GM20000 (cell line): ENCODE measurements at regions not wholly inside any gene's neighbourhood (a gene's known extent, or its start where the extent isn't known, plus 50 kb on each side); places are given as distances from the start of the nearest gene placed in this dataset.
"Not testable (repeated sequence)": the region's sequence is repeated elsewhere in the genome, so short reads cannot be mapped to it uniquely, and the experiment has no call there.

Source experiments
- DNase-seq: peaks from one replicate; pipeline ENCODE4 v3.0.0; 2012; ENCODE audit warnings: low spot score
- TF ChIP-seq, protein P1 (sequence below): IDR thresholded peaks from 2 replicates; pipeline ENCODE4 v1.5.1; 2012; ENCODE audit warnings: mild to moderate bottlenecking, control low read depth; ENCODE audit errors: extremely low read depth, missing control alignments

DNA sequence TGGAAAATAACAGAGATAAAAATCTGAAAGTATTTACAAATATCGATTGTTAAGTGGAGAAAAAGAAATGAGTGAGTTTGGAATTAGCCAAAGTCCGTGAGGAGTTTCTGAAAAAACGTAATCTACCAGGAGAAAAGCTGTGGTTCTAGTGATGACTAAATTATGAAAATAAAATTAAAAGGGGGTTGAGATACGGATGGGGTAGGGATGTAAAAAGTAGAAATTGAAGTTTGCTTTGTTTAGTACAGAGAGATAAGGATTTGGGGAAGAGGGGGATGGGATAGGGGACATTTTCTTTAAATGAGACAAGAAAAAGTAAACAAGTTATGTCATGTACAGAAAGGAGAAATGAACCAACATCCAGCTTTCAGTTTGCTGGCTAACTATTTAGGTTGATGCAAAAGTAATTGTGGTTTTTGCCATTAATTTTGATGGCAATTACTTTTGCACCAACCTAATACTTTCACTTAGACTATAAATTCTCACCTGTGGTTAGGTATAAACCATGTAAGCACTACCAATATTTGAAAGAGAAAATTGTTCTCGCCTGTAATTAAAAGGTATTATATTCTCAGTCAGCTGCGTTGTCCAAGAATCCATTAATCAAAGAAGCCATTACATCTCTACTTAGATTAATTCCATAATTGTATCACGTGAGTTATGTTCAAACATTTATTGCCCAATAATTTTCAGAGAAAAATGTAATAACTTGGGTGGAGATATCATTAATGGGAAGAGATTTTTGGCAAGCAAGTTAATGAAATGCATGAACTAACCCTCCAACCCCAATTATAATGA, 143.0 kb upstream of the NRP1 start:
- no peak for DNase-seq
- TF ChIP-seq, protein P1, sequence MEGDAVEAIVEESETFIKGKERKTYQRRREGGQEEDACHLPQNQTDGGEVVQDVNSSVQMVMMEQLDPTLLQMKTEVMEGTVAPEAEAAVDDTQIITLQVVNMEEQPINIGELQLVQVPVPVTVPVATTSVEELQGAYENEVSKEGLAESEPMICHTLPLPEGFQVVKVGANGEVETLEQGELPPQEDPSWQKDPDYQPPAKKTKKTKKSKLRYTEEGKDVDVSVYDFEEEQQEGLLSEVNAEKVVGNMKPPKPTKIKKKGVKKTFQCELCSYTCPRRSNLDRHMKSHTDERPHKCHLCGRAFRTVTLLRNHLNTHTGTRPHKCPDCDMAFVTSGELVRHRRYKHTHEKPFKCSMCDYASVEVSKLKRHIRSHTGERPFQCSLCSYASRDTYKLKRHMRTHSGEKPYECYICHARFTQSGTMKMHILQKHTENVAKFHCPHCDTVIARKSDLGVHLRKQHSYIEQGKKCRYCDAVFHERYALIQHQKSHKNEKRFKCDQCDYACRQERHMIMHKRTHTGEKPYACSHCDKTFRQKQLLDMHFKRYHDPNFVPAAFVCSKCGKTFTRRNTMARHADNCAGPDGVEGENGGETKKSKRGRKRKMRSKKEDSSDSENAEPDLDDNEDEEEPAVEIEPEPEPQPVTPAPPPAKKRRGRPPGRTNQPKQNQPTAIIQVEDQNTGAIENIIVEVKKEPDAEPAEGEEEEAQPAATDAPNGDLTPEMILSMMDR = no peak

DNA sequence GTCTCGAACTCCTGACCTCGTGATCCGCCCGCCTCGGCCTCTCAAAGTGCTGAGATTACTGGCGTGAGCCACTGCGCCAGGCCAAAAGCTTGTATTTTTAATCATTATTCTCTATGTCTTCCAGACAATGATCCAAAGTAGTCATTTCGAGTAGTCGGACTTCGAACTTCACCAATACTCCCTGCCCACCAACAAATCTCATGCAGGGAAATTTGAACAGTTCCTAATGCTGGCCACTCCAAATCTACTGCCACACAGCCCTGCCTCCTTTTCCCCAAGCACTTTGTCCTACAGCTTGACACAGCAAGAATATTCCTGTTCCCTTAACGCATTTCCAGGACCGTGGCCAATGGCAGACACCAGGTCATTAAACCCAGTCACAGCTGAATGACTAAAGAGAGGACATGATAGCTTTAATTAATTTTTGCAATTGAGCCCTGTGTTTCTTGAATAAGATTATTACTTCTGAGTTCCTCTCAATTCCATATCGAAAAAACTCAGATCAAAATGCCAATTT, 142.3 kb upstream of the NRP1 start:
- no peak for DNase-seq
- TF ChIP-seq, protein P1 = no peak

DNA sequence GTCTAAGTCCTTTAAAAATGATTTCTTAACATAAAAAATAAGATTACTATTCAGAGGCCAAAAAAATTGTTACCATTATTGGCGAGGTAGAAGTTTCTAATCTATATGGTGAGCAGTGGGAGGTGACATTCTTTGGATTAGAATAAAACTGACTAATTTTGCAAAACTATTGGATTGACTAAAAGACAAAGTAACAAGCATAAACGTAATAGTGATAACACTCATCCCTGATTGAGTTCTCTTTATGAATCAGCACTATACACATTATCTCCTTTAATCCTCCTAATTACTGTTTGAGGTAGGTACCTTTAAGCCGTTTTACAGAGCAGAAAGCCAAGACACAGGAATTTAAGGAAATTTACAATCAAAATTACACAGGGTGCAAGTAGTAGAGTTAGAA, 139.2 kb upstream of the NRP1 start:
- no peak for DNase-seq
- TF ChIP-seq, protein P1 = no peak

DNA sequence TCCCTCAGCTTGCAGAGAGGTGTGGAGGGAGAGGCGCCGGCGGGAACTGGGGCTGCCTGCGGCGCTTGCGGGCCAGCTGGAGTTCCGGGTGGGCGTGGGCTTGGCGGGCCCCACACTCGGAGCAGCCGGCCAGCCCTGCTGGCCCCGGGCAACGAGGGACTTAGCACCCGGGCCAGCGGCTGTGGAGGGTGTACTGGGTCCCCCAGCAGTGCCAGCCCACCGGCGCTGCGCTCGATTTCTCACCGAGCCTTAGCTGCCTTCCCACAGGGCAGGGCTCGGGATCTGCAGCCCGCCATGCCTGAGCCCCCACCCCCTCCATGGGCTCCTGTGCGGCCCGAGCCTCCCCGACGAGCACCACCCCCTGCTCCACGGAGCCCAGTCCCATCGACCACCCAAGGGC, 133.5 kb upstream of the NRP1 start:
- not testable (repeated sequence) for DNase-seq

DNA sequence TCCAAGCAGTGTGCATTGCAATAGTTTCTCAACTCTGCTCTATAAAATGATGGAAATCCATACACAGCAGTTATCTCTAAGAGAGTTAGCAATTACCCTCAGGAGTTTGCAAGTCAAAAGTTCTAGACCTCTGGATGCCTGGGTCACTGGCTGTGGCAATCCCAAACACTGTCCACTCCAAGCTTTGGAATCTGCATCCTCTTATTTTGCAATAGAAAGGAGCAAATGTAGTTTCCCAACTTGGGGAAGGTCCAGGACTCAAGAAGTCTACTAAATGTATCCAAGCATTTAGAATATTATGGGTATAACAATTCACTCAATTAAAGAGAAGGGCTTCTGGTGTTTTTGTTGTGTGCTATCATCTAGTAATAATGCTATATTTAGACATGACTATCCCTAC, 131.3 kb upstream of the NRP1 start:
- TF ChIP-seq, protein P1 = no peak
- no peak for DNase-seq

DNA sequence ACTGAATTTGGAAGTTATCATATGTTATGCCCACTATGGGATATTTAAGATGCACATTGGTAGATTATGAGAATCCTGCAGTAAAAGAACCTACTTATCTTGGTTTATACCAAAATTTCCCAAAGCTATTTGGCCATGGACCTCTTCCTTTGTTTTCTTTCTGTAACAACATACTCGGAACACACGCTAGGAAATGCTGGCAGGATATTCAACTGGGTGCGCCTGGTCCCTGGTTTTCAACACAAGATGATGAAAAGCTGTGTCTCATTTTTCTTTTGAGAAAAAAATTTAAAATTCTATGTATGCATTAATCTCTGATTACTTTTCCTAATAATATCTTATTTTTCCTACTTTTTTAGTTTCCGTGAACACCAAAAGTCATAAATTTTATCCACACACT, 128.5 kb upstream of the NRP1 start:
- TF ChIP-seq, protein P1 = no peak

DNA sequence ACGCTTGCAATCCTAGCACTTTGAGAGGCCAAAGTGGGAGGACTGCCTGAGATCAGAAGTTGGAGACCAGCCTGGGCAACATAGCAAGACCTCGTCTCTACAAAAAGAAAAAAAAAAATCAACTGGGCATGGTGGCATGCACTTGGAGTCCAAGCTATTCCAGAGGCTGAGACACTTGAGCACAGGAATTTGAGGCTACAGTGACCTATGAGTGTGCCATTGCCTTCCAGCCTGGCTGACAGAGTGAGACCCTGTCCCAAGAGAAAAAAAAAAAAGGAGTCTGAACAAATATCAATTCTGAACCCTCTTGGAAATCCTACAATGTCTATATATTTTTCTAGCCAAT, 126.8 kb upstream of the NRP1 start:
- TF ChIP-seq, protein P1 = no peak

More for the DNA sequence above, 128.5 kb upstream of the NRP1 start:
- no peak for DNase-seq

More for the DNA sequence above, 126.8 kb upstream of the NRP1 start:
- no peak for DNase-seq
